Activated CD4-positive, alpha-beta T cell treated with anti-CD3 and anti-CD28 coated beads, Interleukin-2, amount 50 U/mL, for 48 hours (primary cell): ENCODE measurements at regions not wholly inside any gene's neighbourhood (a gene's known extent, or its start where the extent isn't known, plus 50 kb on each side); places are given as distances from the start of the nearest gene placed in this dataset.
A peak's percentile ranks its signal among the peaks of the same experiment; 100 is the strongest.
"Not testable (repeated sequence)": the region's sequence is repeated elsewhere in the genome, so short reads cannot be mapped to it uniquely, and the experiment has no call there.

Source experiments
- DNase-seq, 2 experiments: peaks; one replicate each; pipeline ENCODE4 v3.0.0-alpha.2; 2020

DNA sequence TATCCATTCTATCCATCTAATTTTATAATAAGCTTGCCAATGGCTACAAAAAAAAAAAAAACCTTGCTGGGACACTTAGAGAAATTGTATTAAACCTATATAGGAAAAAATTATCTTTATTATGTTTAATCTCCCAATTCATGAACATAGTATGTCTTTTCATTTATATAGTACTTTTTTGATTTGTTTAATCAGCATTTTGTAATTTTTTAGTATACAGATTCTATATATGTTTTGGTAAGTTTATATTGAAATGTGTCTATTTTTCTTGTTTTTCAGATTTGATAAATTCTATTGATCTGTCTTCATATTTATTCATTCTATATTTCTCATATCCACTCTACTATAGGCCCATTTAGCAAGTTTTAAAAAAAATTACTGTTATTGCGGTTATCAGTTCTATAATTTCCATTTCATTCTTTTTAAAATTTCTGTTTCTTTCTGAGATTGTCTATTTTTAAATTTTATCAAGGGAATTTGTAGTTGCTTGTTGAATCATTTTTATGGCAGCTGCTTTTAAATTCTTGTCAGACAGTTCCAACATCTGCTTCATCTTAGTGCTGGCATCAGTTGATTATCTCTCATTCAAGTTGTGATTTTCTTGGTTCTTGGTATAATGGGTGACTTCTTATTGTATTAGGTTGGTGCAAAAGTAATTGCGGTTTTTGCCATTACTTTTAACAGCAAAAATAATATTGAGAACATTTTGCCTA, 170.1 kb upstream of the S1PR3 start:
- no peak for DNase-seq

GRCh38 chr9:88821746-88822106, 169.5 kb upstream of the S1PR3 start:
- no peak for DNase-seq

DNA sequence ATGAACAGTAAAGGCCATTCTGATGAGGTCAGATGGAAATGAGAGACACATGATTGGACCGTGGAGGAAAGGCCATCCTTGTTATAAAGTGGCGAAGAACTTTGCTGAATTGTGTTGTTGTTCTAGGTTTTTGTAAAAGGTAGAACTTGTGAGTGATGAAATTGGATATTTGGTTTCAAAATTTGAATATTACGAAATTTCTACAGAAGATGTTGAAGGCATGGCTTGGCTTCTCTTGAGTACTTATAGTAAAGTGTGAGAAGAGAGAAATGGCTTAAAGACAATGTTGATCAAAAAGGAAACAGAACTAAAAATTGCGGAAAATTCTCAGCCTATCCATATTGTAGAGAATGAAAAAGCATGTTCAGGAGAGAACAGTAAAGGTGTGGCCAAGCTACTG, 166.6 kb upstream of the S1PR3 start:
- DNase-seq, result no peak

- DNase-seq, result no peak
Observed at GRCh38 chr9:88826181-88826580, 165.1 kb upstream of the S1PR3 start.

GRCh38 chr9:88826771-88827181, 164.5 kb upstream of the S1PR3 start:
- no peak for DNase-seq

- no peak for DNase-seq
Observed at GRCh38 chr9:88828018-88828417, 163.2 kb upstream of the S1PR3 start.

- DNase-seq, result no peak
Observed at GRCh38 chr9:88828492-88828974, 162.7 kb upstream of the S1PR3 start.

GRCh38 chr9:88829276-88829675, 162.0 kb upstream of the S1PR3 start:
- peak; percentile 9 to 43 for DNase-seq

DNA sequence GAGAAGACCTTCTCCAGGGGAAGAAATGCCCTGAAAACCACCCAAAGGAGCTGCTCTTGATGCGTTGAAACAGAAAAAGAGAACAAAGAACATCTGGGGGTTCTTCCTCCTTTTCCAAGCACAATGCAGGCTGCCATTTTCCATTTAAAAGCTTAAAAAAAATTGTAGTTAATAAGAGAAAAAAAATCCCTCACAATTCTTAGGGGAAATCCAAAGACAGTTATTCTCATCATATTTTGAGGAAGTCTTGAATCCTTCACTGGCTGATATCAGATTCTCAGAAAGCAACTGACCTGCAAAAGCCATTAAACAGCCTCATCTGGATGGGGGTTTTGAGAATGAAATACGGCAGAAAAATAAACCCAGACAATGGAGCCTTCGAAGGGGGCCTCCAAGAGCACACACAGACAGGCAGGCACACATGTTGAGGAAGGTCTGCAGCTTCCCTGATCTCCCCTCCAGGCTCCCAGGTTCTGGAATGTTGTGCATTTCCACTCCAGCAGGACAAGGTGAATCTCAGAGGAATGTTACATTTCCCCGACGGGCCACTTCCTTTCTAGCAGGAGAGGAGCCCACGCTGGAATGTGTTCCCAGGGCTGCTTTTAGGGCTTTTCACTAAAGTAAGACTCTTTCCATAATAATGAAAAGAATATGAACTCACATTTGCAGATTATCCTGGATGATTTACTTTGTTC, 159.4 kb upstream of the S1PR3 start:
- no peak for DNase-seq

GRCh38 chr9:88833946-88834345, 157.3 kb upstream of the S1PR3 start:
- DNase-seq, result no peak

- no peak for DNase-seq
Observed at GRCh38 chr9:88835038-88835466, 156.2 kb upstream of the S1PR3 start.

- no peak for DNase-seq
Observed at GRCh38 chr9:88835772-88836171, 155.5 kb upstream of the S1PR3 start.

- no peak for DNase-seq
Observed at GRCh38 chr9:88837731-88838130, 153.5 kb upstream of the S1PR3 start.

DNA sequence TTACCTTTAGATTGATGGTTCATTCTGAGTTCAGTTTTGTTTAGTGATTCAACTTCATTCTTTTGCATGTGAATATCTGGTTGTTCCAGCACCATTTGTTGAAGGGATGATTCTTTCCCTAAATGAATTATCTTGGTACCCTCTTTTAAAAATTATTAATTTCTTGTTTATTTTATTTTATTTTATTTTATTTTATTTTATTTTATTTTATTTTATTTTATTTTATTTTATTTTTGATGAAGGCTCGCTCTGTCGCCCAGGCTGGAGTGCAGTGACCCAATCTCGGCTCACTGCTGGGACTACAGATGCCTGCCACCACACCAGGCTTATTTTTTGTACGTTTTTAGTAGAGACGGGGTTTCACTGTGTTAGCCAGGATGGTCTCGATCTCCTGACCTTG, 141.4 kb upstream of the S1PR3 start:
- DNase-seq, result not testable (repeated sequence)

- no peak for DNase-seq
Observed at GRCh38 chr9:88852794-88853193, 138.5 kb upstream of the S1PR3 start.

- DNase-seq, result no peak
Observed at GRCh38 chr9:88870627-88871026, 120.6 kb upstream of the S1PR3 start.

DNA sequence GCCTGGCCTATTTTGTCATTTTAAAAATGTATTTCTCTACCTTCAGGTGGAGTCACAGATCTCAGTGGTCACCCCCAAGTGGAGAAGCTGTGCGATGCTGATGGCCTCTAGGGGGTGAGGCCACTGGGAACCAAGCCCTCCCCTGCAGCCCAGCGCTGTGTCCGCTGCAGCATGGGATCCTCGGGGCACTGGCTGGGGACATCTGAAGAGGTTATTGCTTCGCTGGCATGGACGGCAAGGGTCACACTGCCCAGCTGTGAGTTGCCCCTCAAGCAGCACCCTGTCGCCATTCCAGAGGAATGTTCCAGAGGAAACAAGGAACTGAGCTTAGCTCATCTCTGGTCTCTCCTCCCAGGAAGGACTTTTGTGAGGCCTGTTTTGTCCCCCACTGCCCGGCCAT, 119.6 kb upstream of the S1PR3 start:
- no peak for DNase-seq

DNA sequence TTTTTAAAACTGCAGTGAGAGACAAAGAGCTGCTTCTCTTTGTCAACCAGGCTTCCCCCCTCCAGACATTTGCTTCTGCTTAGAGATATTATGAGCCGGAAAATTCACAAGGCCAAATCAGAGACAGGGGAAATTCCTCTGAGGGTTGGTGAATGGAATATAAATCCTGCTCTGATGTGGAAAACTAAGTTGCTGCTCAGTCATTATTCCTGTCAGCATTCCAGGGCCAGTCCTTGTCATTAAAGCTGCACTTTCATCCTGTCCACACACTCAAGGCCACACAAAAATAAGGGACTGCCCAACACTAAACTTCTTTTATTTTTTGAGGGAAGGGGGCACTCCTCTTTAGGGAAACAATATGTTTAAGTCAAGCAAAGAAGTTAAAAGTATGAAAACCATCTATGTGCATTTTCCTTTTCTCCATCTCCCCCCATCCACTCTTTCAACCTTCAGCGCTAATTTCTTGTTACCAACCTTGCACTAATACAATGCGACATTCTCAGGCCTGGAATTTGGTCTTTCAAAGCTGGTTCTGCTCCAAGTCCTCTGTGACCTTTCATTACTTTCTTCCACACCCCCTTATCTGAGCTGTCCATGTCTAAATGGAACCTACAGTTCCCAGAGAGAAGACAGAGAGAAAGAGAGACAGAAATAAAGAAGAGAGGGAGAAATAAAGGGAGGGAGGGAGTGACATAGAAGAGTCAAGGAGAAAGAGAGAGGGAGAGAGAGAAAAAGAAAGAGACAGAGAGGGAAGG, 118.9 kb upstream of the S1PR3 start:
- DNase-seq, result no peak

DNA sequence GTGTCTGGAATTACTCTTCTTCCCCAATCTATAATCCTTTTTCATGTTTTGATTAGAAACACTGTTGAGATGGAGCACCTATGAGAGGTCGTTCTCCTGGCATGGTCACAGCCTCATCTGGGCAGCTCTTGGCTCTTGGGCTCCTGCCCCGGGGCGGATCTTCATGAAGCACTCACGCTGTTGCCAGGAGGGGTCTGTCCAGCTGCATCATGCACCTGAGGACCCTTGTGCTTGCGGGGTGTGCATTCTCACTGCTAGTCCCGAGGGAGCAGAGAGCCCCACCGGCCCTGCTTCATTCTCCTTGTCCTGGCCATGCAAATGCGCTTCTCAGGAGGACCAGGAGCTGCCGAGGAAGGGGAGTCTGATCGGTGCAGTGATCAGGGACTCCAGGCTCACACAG, 117.6 kb upstream of the S1PR3 start:
- no peak for DNase-seq

DNA sequence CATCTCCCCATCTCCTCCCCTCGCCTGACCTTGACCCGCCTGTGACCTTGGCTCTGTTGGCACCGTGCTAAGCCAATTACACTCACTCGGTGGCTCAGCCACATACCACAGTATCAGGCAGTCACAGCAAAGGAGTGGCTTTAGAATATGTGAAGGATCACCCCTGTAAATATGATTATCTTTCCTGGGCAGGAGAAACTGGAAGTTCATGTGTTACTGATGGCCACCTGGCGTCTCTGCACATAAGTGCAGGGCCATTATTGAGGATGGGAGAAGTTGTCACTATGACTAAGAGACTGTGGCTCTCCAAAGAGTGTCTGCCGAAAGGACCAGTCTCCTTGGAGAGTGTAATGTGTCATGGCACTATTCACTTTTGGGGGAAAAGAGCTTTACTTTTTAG, 116.9 kb upstream of the S1PR3 start:
- DNase-seq, result no peak

GRCh38 chr9:88875400-88876120, 115.7 kb upstream of the S1PR3 start:
- DNase-seq, result no peak

GRCh38 chr9:88880199-88880598, 111.1 kb upstream of the S1PR3 start:
- no peak for DNase-seq

DNA sequence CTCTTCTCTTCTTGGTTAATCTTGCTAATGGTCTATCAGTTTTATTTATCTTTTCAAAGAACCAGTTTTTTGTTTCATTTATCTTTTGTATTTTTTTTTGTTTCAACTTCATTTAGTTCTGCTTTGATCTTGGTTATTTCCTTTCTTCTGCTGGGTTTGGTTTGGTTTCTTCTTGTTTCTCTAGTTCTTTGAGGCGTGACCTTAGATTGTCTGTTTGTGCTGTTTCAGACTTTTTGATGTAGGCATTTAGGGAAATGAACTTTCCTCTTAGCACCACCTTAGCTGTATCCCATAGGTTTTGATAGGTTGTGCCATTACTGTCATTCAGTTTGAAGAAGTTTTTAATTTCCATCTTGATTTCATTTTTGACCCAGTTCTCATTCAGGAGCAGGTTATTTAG, 107.0 kb upstream of the S1PR3 start:
- DNase-seq, result not testable (repeated sequence)
